ENCODE measurements at regions not wholly inside any gene's neighbourhood (a gene's known extent, or its start where the extent isn't known, plus 50 kb on each side); places are given as distances from the start of the nearest gene placed in this dataset.

GRCh38 chrX:94551831-94552230 lies 877.8 kb downstream of the FAM133A start:
- no peak overlapping the region for H3K4me2 ChIP-seq (ENCODE audit: insufficient read depth, low read length)
- H3K27me3 ChIP-seq (ENCODE audit: insufficient read depth, low read length) = no peaks in the 10 kb centered on the region
- no peaks in the 10 kb centered on the region for H3K36me3 ChIP-seq (ENCODE audit: insufficient read depth, low read length)
- no peak for DNase-seq (ENCODE audit: insufficient read length, low spot score, missing footprints)
- TF ChIP-seq CTCF (IDR thresholded peaks at IDR 0.05; ENCODE audit: extremely low read depth, low read depth, low read length) = no peak
- no peaks in the 10 kb centered on the region for H3K79me2 ChIP-seq (ENCODE audit: insufficient read depth, low read length)
- H4K20me1 ChIP-seq (ENCODE audit: insufficient read depth, low read length) = no peaks in the 10 kb centered on the region
- no peaks in the 10 kb centered on the region for H3K9me3 ChIP-seq (ENCODE audit: low read depth, low read length)
- no peaks in the 10 kb centered on the region for H3K4me1 ChIP-seq (ENCODE audit: insufficient read depth, low read length)
- H2AFZ ChIP-seq (ENCODE audit: low read length) = no peak overlapping the region
- H3K4me3 ChIP-seq (ENCODE audit: insufficient read depth, low read length) = no peak overlapping the region
- no peak overlapping the region for H3K27ac ChIP-seq (ENCODE audit: low read depth, low read length)

GRCh38 chrX:94560930-94561329 lies 886.9 kb downstream of the FAM133A start:
- no peak overlapping the region for H3K27ac ChIP-seq (ENCODE audit: low read depth, low read length)
- no peak overlapping the region for H2AFZ ChIP-seq (ENCODE audit: low read length)
- no peak overlapping the region for H3K4me2 ChIP-seq (ENCODE audit: insufficient read depth, low read length)
- no peaks in the 10 kb centered on the region for H3K79me2 ChIP-seq (ENCODE audit: insufficient read depth, low read length)
- H4K20me1 ChIP-seq (ENCODE audit: insufficient read depth, low read length) = no peaks in the 10 kb centered on the region
- no peaks in the 10 kb centered on the region for H3K4me1 ChIP-seq (ENCODE audit: insufficient read depth, low read length)
- H3K36me3 ChIP-seq (ENCODE audit: insufficient read depth, low read length) = no peaks in the 10 kb centered on the region
- no peak overlapping the region for H3K4me3 ChIP-seq (ENCODE audit: insufficient read depth, low read length)
- TF ChIP-seq CTCF (IDR thresholded peaks at IDR 0.05; ENCODE audit: extremely low read depth, low read depth, low read length) = no peak
- H3K9me3 ChIP-seq (ENCODE audit: low read depth, low read length) = no peaks in the 10 kb centered on the region
- DNase-seq (ENCODE audit: insufficient read length, low spot score, missing footprints) = no peak
- no peaks in the 10 kb centered on the region for H3K27me3 ChIP-seq (ENCODE audit: insufficient read depth, low read length)

GRCh38 chrX:94576367-94577004 lies 902.5 kb downstream of the FAM133A start:
- DNase-seq (ENCODE audit: insufficient read length, low spot score, missing footprints) = no peak
- no peak overlapping the region for H3K27ac ChIP-seq (ENCODE audit: low read depth, low read length)
- H3K27me3 ChIP-seq (ENCODE audit: insufficient read depth, low read length) = no peaks in the 10 kb centered on the region
- no peaks in the 10 kb centered on the region for H3K4me1 ChIP-seq (ENCODE audit: insufficient read depth, low read length)
- H3K79me2 ChIP-seq (ENCODE audit: insufficient read depth, low read length) = no peaks in the 10 kb centered on the region
- no peak overlapping the region for H2AFZ ChIP-seq (ENCODE audit: low read length)
- H3K36me3 ChIP-seq (ENCODE audit: insufficient read depth, low read length) = no peaks in the 10 kb centered on the region
- peak; percentile 22 for TF ChIP-seq CTCF (IDR thresholded peaks at IDR 0.05; ENCODE audit: extremely low read depth, low read depth, low read length)
- H4K20me1 ChIP-seq (ENCODE audit: insufficient read depth, low read length) = no peaks in the 10 kb centered on the region
- H3K4me2 ChIP-seq (ENCODE audit: insufficient read depth, low read length) = no peak overlapping the region
- no peaks in the 10 kb centered on the region for H3K9me3 ChIP-seq (ENCODE audit: low read depth, low read length)
- no peak overlapping the region for H3K4me3 ChIP-seq (ENCODE audit: insufficient read depth, low read length)

- no peaks in the 10 kb centered on the region for H3K4me1 ChIP-seq (ENCODE audit: insufficient read depth, low read length)
- H4K20me1 ChIP-seq (ENCODE audit: insufficient read depth, low read length) = no peaks in the 10 kb centered on the region
- H3K4me3 ChIP-seq (ENCODE audit: insufficient read depth, low read length) = no peak overlapping the region
- no peaks in the 10 kb centered on the region for H3K9me3 ChIP-seq (ENCODE audit: low read depth, low read length)
- no peaks in the 10 kb centered on the region for H3K36me3 ChIP-seq (ENCODE audit: insufficient read depth, low read length)
- no peak for DNase-seq (ENCODE audit: insufficient read length, low spot score, missing footprints)
- no peaks in the 10 kb centered on the region for H3K27me3 ChIP-seq (ENCODE audit: insufficient read depth, low read length)
- no peak overlapping the region for H3K27ac ChIP-seq (ENCODE audit: low read depth, low read length)
- TF ChIP-seq CTCF (IDR thresholded peaks at IDR 0.05; ENCODE audit: extremely low read depth, low read depth, low read length) = no peak
- H3K4me2 ChIP-seq (ENCODE audit: insufficient read depth, low read length) = no peak overlapping the region
- no peaks in the 10 kb centered on the region for H3K79me2 ChIP-seq (ENCODE audit: insufficient read depth, low read length)
- no peak overlapping the region for H2AFZ ChIP-seq (ENCODE audit: low read length)
Observed at GRCh38 chrX:94600077-94600476, 926.1 kb downstream of the FAM133A start.

Measured in osteoblast (primary cell).